ENCODE measurements at regions not wholly inside any gene's neighbourhood (a gene's known extent, or its start where the extent isn't known, plus 50 kb on each side); places are given as distances from the start of the nearest gene placed in this dataset.

GRCh38 chr9:88678431-88678830, 143.5 kb downstream of the NXNL2 start:
- H2AK5ac ChIP-seq (ENCODE audit: low read depth, low read length): no peak overlapping the region
- no peak overlapping the region for H3K4ac ChIP-seq (ENCODE audit: low read depth, low read length)
- no peak overlapping the region for H3K14ac ChIP-seq (replicated peaks; ENCODE audit: low read depth, low read length)
- H3K4me2 ChIP-seq (ENCODE audit: low read depth, low read length): no peak overlapping the region
- H4K5ac ChIP-seq (ENCODE audit: low read depth, low read length): no peak overlapping the region
- no peaks in the 10 kb centered on the region for H3K79me1 ChIP-seq (ENCODE audit: low read depth in 1 of 2, low read length in 2 of 2)
- no peaks in the 10 kb centered on the region for H3K36me3 ChIP-seq (ENCODE audit: control insufficient read depth, insufficient read depth, low read length)
- no peak overlapping the region for H2BK120ac ChIP-seq (ENCODE audit: low read depth, low read length)
- no peak overlapping the region for H2AFZ ChIP-seq (replicated peaks; ENCODE audit: low read length, poor library complexity)
- no TSS peak for BruUV-seq (replicated peaks)
- POLR2A ChIA-PET (ENCODE audit: unreplicated experiment): no interaction called here
- no peak overlapping the region for H3K9ac ChIP-seq (ENCODE audit: low read depth, low read length)
- H3K18ac ChIP-seq (ENCODE audit: low read depth, low read length): no peak overlapping the region
- no peak overlapping the region for H2AK9ac ChIP-seq (replicated peaks; ENCODE audit: low read depth, low read length, poor library complexity)
- H3K9me3 ChIP-seq (ENCODE audit: control insufficient read depth, insufficient read depth, low read length): no peaks in the 10 kb centered on the region
- 0 out of 2 replicates have a peak, but pooled peaks cover 2% of the 10 kb centered on the region for H3K4me1 ChIP-seq (ENCODE audit: control insufficient read depth, insufficient read depth, low read length)
- H2BK20ac ChIP-seq (ENCODE audit: low read depth, low read length): no peak overlapping the region
- no peak overlapping the region for H3K23ac ChIP-seq (ENCODE audit: low read depth, low read length)
- CTCF ChIA-PET: no interaction called here
- H2BK5ac ChIP-seq (ENCODE audit: low read depth, low read length, poor library complexity, severe bottlenecking): no peak overlapping the region
- ATAC-seq (ENCODE audit: low read depth) (no peak), DNase-seq (no peak)
- no peaks in the 10 kb centered on the region for H3K27me3 ChIP-seq (ENCODE audit: control insufficient read depth, insufficient read depth, low read length)
- no peak overlapping the region for H3K27ac ChIP-seq (ENCODE audit: insufficient read depth, low read length)
- H4K8ac ChIP-seq (ENCODE audit: low read depth in 2 of 2, low read length in 2 of 2): no peak overlapping the region
- 0 out of 2 replicates have a peak, but pooled peaks cover 4% of the 10 kb centered on the region for H3K9me1 ChIP-seq (ENCODE audit: insufficient read depth, low read length)
- TF ChIP-seq CEBPB (IDR thresholded peaks at IDR 0.05; ENCODE audit: low read depth, low read length) (no peak), RAD21 (IDR thresholded peaks at IDR 0.05; ENCODE audit: low read length) (no peak), POLR2A (IDR thresholded peaks at IDR 0.05; ENCODE audit: low read depth, low read length) (no peak), RFX5 (IDR thresholded peaks at IDR 0.05; ENCODE audit: low read depth, low read length) (no peak), MXI1 (IDR thresholded peaks at IDR 0.05; ENCODE audit: borderline replicate concordance, low read depth, low read length) (no peak), FOS (IDR thresholded peaks at IDR 0.05; ENCODE audit: low read depth, low read length) (no peak)
- no peak overlapping the region for H3K4me3 ChIP-seq (ENCODE audit: insufficient read depth, low read depth, low read length)
- WGBS, 2 experiments (ENCODE audit: extremely low coverage in 2 of 2, insufficient read length in 1 of 2): no CpG with 5 or more reads among the region's 4 CpGs
- intact Hi-C loops (cut with micrococcal nuclease) (no loop called here), dilution Hi-C loops (cut with HindIII; ENCODE audit: low sequenced_read_pairs, unreplicated experiment) (no loop called here), in situ Hi-C loops (cut with MboI; ENCODE audit: low sequenced_read_pairs) (no loop called here)
- H4K20me1 ChIP-seq (ENCODE audit: insufficient read depth, low read length): no peaks in the 10 kb centered on the region
- H4K91ac ChIP-seq (ENCODE audit: insufficient read depth, low read depth, low read length): no peak overlapping the region
- no peak overlapping the region for H3K56ac ChIP-seq (ENCODE audit: extremely low read depth, insufficient read depth, low read length)
- H2BK15ac ChIP-seq (ENCODE audit: low read depth, low read length): no peak overlapping the region

Measured in IMR-90 (cell line).